ENCODE measurements at regions not wholly inside any gene's neighbourhood (a gene's known extent, or its start where the extent isn't known, plus 50 kb on each side); places are given as distances from the start of the nearest gene placed in this dataset.

GRCh38 chr6:76837564-76837963, 625.7 kb downstream of the HTR1B start:
- H3K27ac ChIP-seq (ENCODE audit: low read depth in 1 of 2, low read length in 2 of 2), result no peak overlapping the region
- no peaks in the 10 kb centered on the region for H3K27me3 ChIP-seq (ENCODE audit: control insufficient read depth in 4 of 4, insufficient read depth in 4 of 4, low read length in 3 of 4)
- H3K4me3 ChIP-seq (ENCODE audit: low read depth in 1 of 3, low read length in 3 of 3), result no peak overlapping the region
- H3K4me1 ChIP-seq (ENCODE audit: control insufficient read depth in 4 of 4, insufficient read depth in 4 of 4, low read length in 3 of 4), result no peaks in the 10 kb centered on the region
- TF ChIP-seq JUND (IDR thresholded peaks at IDR 0.05) (no peak), YY1 (IDR thresholded peaks at IDR 0.05) (no peak), HNF4A (conservative IDR thresholded peaks at IDR 0.05) (no peak), NR2F2 (IDR thresholded peaks at IDR 0.05) (no peak), CTCF (IDR thresholded peaks at IDR 0.05; ENCODE audit: low read depth, low read length, missing input control) (no peak), RXRA (IDR thresholded peaks at IDR 0.05) (no peak)
- TF ChIP-seq, protein P1, sequence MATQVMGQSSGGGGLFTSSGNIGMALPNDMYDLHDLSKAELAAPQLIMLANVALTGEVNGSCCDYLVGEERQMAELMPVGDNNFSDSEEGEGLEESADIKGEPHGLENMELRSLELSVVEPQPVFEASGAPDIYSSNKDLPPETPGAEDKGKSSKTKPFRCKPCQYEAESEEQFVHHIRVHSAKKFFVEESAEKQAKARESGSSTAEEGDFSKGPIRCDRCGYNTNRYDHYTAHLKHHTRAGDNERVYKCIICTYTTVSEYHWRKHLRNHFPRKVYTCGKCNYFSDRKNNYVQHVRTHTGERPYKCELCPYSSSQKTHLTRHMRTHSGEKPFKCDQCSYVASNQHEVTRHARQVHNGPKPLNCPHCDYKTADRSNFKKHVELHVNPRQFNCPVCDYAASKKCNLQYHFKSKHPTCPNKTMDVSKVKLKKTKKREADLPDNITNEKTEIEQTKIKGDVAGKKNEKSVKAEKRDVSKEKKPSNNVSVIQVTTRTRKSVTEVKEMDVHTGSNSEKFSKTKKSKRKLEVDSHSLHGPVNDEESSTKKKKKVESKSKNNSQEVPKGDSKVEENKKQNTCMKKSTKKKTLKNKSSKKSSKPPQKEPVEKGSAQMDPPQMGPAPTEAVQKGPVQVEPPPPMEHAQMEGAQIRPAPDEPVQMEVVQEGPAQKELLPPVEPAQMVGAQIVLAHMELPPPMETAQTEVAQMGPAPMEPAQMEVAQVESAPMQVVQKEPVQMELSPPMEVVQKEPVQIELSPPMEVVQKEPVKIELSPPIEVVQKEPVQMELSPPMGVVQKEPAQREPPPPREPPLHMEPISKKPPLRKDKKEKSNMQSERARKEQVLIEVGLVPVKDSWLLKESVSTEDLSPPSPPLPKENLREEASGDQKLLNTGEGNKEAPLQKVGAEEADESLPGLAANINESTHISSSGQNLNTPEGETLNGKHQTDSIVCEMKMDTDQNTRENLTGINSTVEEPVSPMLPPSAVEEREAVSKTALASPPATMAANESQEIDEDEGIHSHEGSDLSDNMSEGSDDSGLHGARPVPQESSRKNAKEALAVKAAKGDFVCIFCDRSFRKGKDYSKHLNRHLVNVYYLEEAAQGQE (IDR thresholded peaks at IDR 0.05), result no peak
- H3K9me3 ChIP-seq (ENCODE audit: control insufficient read depth in 4 of 4, low read length in 3 of 4), result no peaks in the 10 kb centered on the region
- DNase-seq (ENCODE audit: low spot score), result no peak
- 76% methylated on average over 5 of the region's 5 CpGs for WGBS
- no peak overlapping the region for H3K9ac ChIP-seq (ENCODE audit: low read depth in 1 of 2, low read length in 2 of 2)
- H3K36me3 ChIP-seq (ENCODE audit: control insufficient read depth in 4 of 4, insufficient read depth in 3 of 4, low read depth in 1 of 4, low read length in 3 of 4), result no peaks in the 10 kb centered on the region

DNA sequence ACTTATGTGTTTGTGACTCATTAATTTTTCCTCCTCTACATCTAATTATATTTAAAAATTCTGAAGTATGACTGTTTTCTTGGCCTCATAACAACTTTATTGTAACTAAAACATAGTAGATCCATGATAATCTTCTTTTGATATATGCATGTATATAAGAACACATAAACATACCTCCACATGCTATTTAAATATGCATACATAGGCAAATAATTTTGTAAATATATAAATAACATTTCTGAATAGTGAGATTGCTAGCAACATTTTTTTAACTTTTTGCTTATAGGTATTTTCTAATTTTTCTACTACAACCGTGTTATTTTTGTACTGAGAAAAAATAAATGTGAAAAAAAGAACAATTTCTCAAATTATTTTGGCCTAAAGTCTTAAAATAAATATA, 627.6 kb downstream of the HTR1B start:
- TF ChIP-seq FOXA1 (IDR thresholded peaks at IDR 0.05), result no peak
- no peak for TF ChIP-seq TAF1 (conservative IDR thresholded peaks at IDR 0.05)
- TF ChIP-seq ZBTB33 (IDR thresholded peaks at IDR 0.05), result no peak
- TF ChIP-seq NR2F2 (IDR thresholded peaks at IDR 0.05), result no peak
- TF ChIP-seq GABPA (IDR thresholded peaks at IDR 0.05 in 1 of 2, conservative IDR thresholded peaks at IDR 0.05 in 1 of 2), result no peak
- 70% methylated on average over 1 of the region's 1 CpG for WGBS
- no peaks in the 10 kb centered on the region for H3K9me3 ChIP-seq (ENCODE audit: control insufficient read depth in 4 of 4, low read length in 3 of 4)

GRCh38 chr6:76835293-76835692, 628.0 kb downstream of the HTR1B start:
- 42% methylated on average over 1 of the region's 1 CpG for WGBS
- Histone ChIP-seq H3K4me1 (ENCODE audit: control insufficient read depth in 4 of 4, insufficient read depth in 4 of 4, low read length in 3 of 4) (no peaks in the 10 kb centered on the region), H3K36me3 (ENCODE audit: control insufficient read depth in 4 of 4, insufficient read depth in 3 of 4, low read depth in 1 of 4, low read length in 3 of 4) (no peaks in the 10 kb centered on the region), H3K9ac (ENCODE audit: low read depth in 1 of 2, low read length in 2 of 2) (no peak overlapping the region), H3K9me3 (ENCODE audit: control insufficient read depth in 4 of 4, low read length in 3 of 4) (no peaks in the 10 kb centered on the region), H3K27ac (ENCODE audit: low read depth in 1 of 2, low read length in 2 of 2) (no peak overlapping the region), H3K27me3 (ENCODE audit: control insufficient read depth in 4 of 4, insufficient read depth in 4 of 4, low read length in 3 of 4) (no peaks in the 10 kb centered on the region), H3K4me3 (ENCODE audit: low read depth in 1 of 3, low read length in 3 of 3) (no peak overlapping the region)
- no peak for DNase-seq (ENCODE audit: low spot score)
- TF ChIP-seq RXRA (IDR thresholded peaks at IDR 0.05) (no peak), TAF1 (conservative IDR thresholded peaks at IDR 0.05) (no peak), HNF4G (IDR thresholded peaks at IDR 0.05) (no peak), NR2F2 (IDR thresholded peaks at IDR 0.05) (no peak)

More for the DNA sequence above, 627.6 kb downstream of the HTR1B start:
- DNase-seq (ENCODE audit: low spot score), result no peak
- Histone ChIP-seq H3K27ac (ENCODE audit: low read depth in 1 of 2, low read length in 2 of 2) (no peak overlapping the region), H3K4me3 (ENCODE audit: low read depth in 1 of 3, low read length in 3 of 3) (no peak overlapping the region), H3K27me3 (ENCODE audit: control insufficient read depth in 4 of 4, insufficient read depth in 4 of 4, low read length in 3 of 4) (no peaks in the 10 kb centered on the region), H3K9ac (ENCODE audit: low read depth in 1 of 2, low read length in 2 of 2) (no peak overlapping the region), H3K36me3 (ENCODE audit: control insufficient read depth in 4 of 4, insufficient read depth in 3 of 4, low read depth in 1 of 4, low read length in 3 of 4) (no peaks in the 10 kb centered on the region), H3K4me1 (ENCODE audit: control insufficient read depth in 4 of 4, insufficient read depth in 4 of 4, low read length in 3 of 4) (no peaks in the 10 kb centered on the region)

All from liver (tissue), 8 donors.